ENCODE measurements at regions not wholly inside any gene's neighbourhood (a gene's known extent, or its start where the extent isn't known, plus 50 kb on each side); places are given as distances from the start of the nearest gene placed in this dataset.
A peak's percentile ranks its signal among the peaks of the same experiment; 100 is the strongest.
"Not testable (repeated sequence)": the region's sequence is repeated elsewhere in the genome, so short reads cannot be mapped to it uniquely, and the experiment has no call there.

DNA sequence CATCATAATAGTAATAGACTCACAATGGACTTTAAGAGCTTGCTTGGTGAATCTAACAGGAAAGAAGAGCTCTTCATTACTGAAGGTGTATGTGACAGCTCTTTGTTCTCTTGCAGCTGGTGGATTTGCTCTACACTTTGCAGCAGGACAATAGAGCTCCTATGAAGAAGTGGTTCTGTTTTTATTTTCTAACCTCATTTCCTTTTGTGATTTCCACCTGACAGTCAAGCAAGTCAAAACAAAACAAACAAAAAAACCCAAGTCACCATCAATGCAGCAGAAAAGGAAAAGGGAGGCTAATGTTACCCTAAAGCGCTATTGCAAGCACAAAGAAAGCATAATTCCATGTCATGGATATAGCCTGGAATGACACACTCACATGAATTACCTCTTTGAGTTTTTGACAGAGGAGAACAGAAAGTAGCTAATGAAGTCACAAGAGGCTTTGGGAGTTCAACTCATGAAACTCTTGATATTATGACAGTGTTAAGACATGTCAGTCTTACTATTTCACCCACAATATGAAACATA lies 1188.1 kb downstream of the EPHA7 start:
- peak; percentile 63 for DNase-seq

- not testable (repeated sequence) for DNase-seq
Observed at GRCh38 chr6:92219987-92220386, 1199.4 kb downstream of the EPHA7 start.

GRCh38 chr6:92216717-92217116 lies 1202.6 kb downstream of the EPHA7 start:
- DNase-seq: no peak

DNA sequence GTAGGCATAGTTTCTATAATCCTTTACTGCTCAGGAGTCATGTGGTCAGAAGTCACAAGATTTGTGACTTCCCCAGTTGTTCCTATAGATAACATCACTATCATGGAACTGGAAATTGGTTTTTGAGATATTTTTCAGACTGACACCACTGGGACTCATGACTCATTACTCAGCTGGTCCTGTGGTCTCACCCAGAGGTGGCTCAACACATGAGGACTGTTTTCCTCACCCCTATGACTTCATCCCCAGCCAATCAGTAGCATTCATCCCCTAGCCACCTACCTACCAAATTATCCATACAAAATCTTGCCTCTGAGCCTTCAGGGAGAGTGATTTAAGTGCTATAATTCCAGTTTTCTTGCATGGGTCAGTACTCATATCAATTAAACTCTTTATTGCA lies 1217.7 kb downstream of the EPHA7 start:
- DNase-seq: no peak

DNA sequence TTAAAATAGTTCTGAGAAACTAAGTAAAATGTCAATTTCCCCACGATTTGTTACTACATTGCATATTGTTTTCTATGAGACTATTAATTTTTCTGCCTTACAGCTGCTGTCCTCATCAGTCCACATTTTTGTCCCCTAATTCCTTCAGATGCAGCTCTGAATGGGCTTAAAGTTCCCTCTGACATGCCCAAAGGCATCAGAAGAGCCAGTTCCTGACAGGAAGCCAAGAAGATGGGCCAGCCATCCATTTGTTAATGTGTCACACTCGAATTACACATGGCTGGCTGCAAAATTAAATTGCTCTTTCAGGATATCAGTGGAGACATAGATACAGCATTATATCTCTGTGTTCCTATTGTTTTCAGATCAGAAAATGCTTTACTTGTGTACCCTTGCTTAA lies 1223.0 kb downstream of the EPHA7 start:
- no peak for DNase-seq

- DNase-seq: no peak
Observed at GRCh38 chr6:92195796-92196195, 1223.6 kb downstream of the EPHA7 start.

DNA sequence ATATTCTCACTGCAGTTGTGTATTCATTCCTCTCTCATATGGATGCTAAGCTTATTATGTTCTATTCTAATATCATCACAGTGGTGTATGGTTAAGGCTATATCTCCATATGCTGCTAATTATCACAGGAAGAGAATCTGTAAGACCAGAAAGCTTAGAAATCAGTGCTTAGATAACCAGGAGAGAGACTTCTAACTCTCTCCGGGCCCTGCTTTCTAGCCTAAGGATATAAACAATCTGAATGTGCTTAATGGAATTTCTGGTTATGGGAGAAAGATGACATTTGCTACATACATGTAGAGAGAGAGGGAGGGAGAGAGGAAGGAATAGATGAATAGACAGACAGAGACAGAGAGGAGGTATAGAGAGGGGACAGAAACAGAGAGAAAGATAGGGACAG lies 1231.3 kb downstream of the EPHA7 start:
- DNase-seq: no peak

GRCh38 chr6:92184933-92185332 lies 1234.4 kb downstream of the EPHA7 start:
- no peak for DNase-seq

- no peak for DNase-seq
Observed at GRCh38 chr6:92181347-92181746, 1238.0 kb downstream of the EPHA7 start.

DNA sequence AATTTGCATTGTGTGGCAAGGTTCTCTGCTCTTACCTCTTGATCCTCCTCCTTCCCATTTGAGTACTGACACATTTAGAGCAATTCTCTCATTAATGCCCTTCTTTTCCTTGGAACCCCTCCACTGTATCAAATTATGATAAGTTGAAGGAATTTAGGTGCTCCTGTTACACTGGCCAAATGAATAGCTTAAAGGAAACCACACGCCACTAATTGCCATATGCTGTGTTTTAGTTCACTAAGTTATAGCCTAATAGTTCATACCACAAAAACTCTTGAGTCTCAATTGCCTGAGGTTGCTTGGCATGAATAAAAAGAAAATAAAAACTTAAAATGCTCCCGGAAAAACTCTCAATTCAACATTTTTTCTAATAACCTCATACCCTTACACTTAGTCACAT lies 1239.3 kb downstream of the EPHA7 start:
- DNase-seq: no peak

DNA sequence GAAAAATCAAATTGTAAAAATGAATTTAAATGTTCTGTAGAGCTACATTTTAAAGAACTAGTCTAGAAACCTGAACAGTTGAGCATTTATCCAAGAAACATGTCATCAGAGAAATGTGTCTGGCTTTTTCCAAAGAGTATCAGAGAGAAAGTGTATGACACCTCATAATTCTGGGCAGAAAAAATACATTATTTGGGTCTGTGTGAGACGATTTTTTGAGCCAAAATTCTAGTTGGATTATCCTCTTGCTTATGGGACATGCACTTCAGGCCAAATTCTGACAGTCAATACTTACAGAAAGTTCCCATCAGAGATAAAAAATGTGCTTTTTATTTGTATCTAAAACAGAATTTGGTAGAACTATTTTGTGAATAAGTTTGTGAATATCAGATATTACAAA lies 1242.7 kb downstream of the EPHA7 start:
- no peak for DNase-seq

DNA sequence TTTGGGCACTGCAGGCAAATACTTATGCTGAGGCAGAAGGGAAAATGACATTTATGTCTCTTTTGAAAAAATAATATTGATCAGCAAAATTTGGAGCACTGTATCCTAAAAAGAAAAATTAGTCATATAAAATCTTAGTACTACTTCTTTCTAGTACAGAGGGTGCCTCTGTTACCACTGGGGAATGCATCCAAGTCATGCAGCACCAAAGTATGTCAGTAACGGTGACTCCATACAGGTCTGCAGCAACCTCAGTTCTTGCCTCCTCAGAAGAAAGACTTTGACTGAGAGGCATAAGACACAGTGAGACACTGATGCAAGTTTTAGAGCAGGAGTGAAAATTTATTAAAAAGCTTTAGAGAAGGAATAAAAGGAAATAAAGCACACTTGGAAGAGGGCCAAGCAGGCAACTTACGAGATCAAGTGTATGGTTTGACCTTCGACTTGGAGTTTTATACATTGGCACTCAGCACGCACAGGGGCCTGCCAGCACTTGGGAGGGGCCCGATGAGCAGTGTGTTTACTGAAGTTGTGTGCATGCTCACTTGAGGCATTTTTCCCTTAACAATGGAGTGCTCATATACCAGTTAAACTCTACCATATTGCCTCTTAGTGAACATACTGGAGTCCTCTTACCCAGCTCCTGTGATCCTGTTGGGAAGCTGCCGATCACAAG lies 1244.8 kb downstream of the EPHA7 start:
- no peak for DNase-seq

- no peak for DNase-seq
Observed at GRCh38 chr6:92169506-92169905, 1249.9 kb downstream of the EPHA7 start.

- DNase-seq: no peak
Observed at GRCh38 chr6:92166666-92167065, 1252.7 kb downstream of the EPHA7 start.

DNA sequence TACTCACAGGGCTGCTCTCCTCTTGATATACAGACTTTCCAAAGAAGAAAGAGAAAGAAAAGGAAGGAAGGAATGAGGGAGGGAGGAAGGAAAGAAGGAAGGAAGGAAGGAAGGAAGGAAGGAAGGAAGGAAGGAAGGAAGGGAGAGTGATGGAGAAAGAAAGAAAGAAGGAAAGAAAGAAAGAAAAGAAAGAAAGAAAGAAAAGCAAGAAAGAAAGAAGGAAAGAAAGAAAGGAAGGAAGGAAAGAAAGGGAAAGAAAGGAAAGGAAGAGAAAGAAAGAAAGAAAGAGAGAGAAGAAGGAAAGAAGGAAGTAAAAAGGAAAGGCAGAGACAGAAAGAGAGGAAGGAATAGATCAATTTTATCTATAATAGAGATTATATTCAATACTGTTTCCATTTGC lies 1257.4 kb downstream of the EPHA7 start:
- DNase-seq: no peak

DNA sequence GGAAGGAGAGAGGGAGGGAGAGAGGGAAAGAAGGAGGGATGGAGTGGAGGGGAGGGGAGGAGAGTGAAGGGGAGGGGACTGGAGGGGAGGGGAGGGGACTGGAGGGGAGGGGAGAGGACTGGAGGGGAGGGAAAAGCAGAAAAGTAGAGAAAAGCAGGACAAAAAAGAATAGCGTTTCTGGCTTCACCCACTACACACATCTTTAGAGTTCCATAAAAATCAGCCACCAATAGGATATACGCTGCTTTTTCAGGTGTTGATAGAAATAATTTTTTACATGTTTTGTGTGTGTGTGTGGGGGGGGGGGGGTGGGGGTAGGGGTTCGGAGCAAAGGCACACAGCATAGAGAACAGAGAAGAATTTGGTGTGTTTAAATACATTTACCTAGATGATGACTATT lies 1259.1 kb downstream of the EPHA7 start:
- DNase-seq: no peak

GRCh38 chr6:92159046-92159445 lies 1260.3 kb downstream of the EPHA7 start:
- DNase-seq: no peak

DNA sequence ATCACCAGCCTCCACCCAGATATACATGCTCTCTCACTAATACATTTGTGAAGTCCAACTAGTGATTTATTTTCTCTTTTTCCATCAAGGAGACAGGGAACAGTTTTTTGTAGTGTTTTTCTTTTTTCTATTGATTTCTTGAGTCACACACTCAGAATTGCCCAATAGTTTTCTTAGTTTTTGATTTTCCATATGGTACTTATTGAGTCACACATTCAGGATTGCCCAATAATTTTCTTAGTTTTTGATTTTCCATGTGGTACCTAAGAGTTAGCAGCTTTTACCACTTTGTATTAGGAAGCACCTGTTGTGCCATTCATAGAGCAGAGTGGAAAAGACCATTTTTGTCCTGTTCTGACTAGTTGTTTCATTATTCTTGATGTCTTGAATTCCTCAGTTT lies 1268.8 kb downstream of the EPHA7 start:
- DNase-seq: no peak

DNA sequence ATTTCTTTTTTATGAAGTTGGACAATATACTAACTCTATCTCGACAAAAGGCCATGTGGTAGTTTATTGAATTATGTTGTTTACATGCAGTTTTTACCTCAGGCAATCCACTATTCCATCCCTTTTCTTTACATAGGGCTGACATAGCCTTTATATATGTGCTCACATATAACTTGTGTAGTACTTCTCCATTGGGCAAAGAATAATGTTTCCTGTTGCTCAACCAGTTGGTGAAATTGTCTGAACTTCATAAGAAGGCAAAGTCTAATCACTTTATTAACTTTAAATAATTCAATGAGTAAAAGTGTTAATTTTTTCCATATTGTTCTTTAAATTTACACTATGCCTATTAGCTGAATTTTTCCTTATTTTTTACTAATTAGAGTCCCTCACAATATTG lies 1272.1 kb downstream of the EPHA7 start:
- DNase-seq: no peak

GRCh38 chr6:92139601-92140000 lies 1279.8 kb downstream of the EPHA7 start:
- DNase-seq: no peak

DNA sequence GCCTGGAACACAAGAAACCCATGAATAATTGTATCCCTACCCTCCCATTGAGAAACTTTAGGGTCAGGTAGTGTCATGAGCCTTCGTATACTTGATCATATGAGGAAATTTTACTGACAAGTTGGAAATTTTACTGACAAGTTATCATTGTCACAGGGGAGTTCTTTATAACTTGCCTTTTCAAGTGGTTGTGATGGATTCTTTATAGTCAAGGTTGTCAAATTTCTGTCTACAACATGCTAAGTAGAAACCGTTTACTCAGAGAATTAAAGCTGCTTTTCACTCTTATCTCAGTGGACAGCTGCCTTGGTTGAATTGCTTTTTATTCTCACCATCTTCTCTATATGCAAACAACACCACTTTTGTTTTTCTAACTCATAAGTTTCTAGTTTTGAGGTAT lies 1286.4 kb downstream of the EPHA7 start:
- DNase-seq: no peak

- DNase-seq: no peak
Observed at GRCh38 chr6:92132457-92132856, 1286.9 kb downstream of the EPHA7 start.

GRCh38 chr6:92130944-92131343 lies 1288.4 kb downstream of the EPHA7 start:
- no peak for DNase-seq

GRCh38 chr6:92126983-92127382 lies 1292.4 kb downstream of the EPHA7 start:
- no peak for DNase-seq

- no peak for DNase-seq
Observed at GRCh38 chr6:92126088-92126487, 1293.3 kb downstream of the EPHA7 start.

All from NCI-H510A treated with DMSO at 0.1 percent for 48 hours (cell line).